B cell (primary cell): ENCODE measurements at regions not wholly inside any gene's neighbourhood (a gene's known extent, or its start where the extent isn't known, plus 50 kb on each side); places are given as distances from the start of the nearest gene placed in this dataset.

ENCODE experiments used
- ATAC-seq: fragments of 200-7000 bp; cut with Tn5 transposase; one replicate; pipeline ENCODE4 v1.10.0; 2021; ENCODE audit warnings: low read depth, mild to moderate bottlenecking, moderate number of reproducible peaks, moderate library complexity
- CTCF ChIA-PET: fragments of 350-600 bp; sonication (Branson Sonifier 250); formaldehyde crosslinking; loops from one replicate; lab custom pipeline; 2021; ENCODE audit warnings: antibody characterized with exemption, inconsistent platforms; lab: Charles Lee
- POLR2A ChIA-PET: fragments of 350-600 bp; sonication (Branson Sonifier 250); formaldehyde crosslinking; loops from one replicate; lab custom pipeline; 2021; ENCODE audit warnings: antibody characterized with exemption; lab: Charles Lee
- DNase-seq: peaks from one replicate; pipeline ENCODE4 v3.0.0; 2013
- H2AFZ ChIP-seq: 2 replicates; pipeline ENCODE4 v1.6.1; 2012; ENCODE audit warnings: mild to moderate bottlenecking, low read depth, low read length; ENCODE audit not compliant: insufficient read depth, poor library complexity, severe bottlenecking
- H3K27ac ChIP-seq, 2 donors: 1 replicate in 1 of 2; 2 replicates in 1 of 2; pipeline ENCODE4 v1.5.1; 2012 to 2013; ENCODE audit warnings: low read length in 2 of 2, mild to moderate bottlenecking in 2 of 2, moderate library complexity in 1 of 2
- H3K27me3 ChIP-seq, 4 experiments: fragments of 200-600 bp in 1 of 4; sonication (generic) in 1 of 4; replicated peaks in 1 of 4; 1 replicate in 2 of 4; 2 replicates in 2 of 4; pipeline versions ENCODE4 v1.6.1 to v1.7.0; 2013 to 2016; ENCODE audit warnings: low read length in 3 of 4, mild to moderate bottlenecking in 2 of 4, mixed read lengths in 1 of 4, moderate library complexity in 1 of 4; ENCODE audit not compliant: insufficient read depth in 4 of 4, control insufficient read depth in 3 of 4; ENCODE audit errors: control extremely low read depth in 1 of 4
- H3K36me3 ChIP-seq, 2 experiments: replicated peaks in 1 of 2; 1 replicate in 1 of 2; 2 replicates in 1 of 2; pipeline versions ENCODE4 v1.6.1 to v1.7.1; 2013; ENCODE audit warnings: low read length in 1 of 2; ENCODE audit not compliant: insufficient read depth in 2 of 2, control insufficient read depth in 1 of 2; ENCODE audit errors: control extremely low read depth in 1 of 2, extremely low read depth in 1 of 2
- H3K4me1 ChIP-seq, 2 donors: fragments of 200-600 bp in 1 of 2; sonication (generic) in 1 of 2; 1 replicate in 1 of 2; 2 replicates in 1 of 2; pipeline versions ENCODE4 v1.5.1 to v1.6.1; 2013 to 2017; ENCODE audit warnings: low read length in 2 of 2; ENCODE audit not compliant: control insufficient read depth in 2 of 2, insufficient read depth in 2 of 2
- H3K4me2 ChIP-seq: replicated peaks from 2 replicates; pipeline ENCODE3; 2012; ENCODE audit warnings: mild to moderate bottlenecking, low read depth, low read length; ENCODE audit not compliant: poor library complexity, severe bottlenecking
- H3K4me3 ChIP-seq, 5 experiments: fragments of 200-600 bp in 1 of 5; sonication (generic) in 1 of 5; 1 replicate in 3 of 5; 2 replicates in 2 of 5; pipeline versions ENCODE4 v1.5.1 to v1.7.0; 2011 to 2016; ENCODE audit warnings: low read length in 4 of 5, mild to moderate bottlenecking in 4 of 5, low read depth in 2 of 5, control low read depth in 1 of 5, moderate library complexity in 1 of 5; ENCODE audit not compliant: insufficient read depth in 1 of 5; ENCODE audit errors: control extremely low read depth in 1 of 5, extremely low read depth in 1 of 5
- H3K79me2 ChIP-seq: fragments of 200-600 bp; sonication (generic); one replicate; pipeline ENCODE4 v1.6.0; 2016; ENCODE audit warnings: low read length; ENCODE audit not compliant: control insufficient read depth, insufficient read depth
- H3K9ac ChIP-seq: fragments of 200-600 bp; sonication (generic); 2 replicates; pipeline ENCODE4 v1.6.1; 2017; ENCODE audit warnings: mild to moderate bottlenecking, low read length, moderate library complexity
- H3K9me3 ChIP-seq, 3 donors: one replicate each; pipeline versions ENCODE4 v1.6.1 to v1.7.1; 2013; ENCODE audit warnings: low read length in 2 of 3; ENCODE audit not compliant: control insufficient read depth in 2 of 3, insufficient read depth in 1 of 3; ENCODE audit errors: control extremely low read depth in 1 of 3
- H4K20me1 ChIP-seq: 2 replicates; pipeline ENCODE4 v1.6.0; 2012; ENCODE audit warnings: mild to moderate bottlenecking, low read length; ENCODE audit not compliant: insufficient read depth, control insufficient read depth, poor library complexity, severe bottlenecking
- H3K27ac Mint-ChIP-seq: one replicate; pipeline ENCODE4 v1.8.0; 2021; ENCODE audit warnings: mixed read lengths
- H3K27me3 Mint-ChIP-seq: one replicate; pipeline ENCODE4 v1.8.0; 2021; ENCODE audit warnings: mixed read lengths
- H3K4me1 Mint-ChIP-seq: one replicate; pipeline ENCODE4 v1.8.0; 2021; ENCODE audit warnings: mixed read lengths
- H3K4me3 Mint-ChIP-seq: one replicate; pipeline ENCODE4 v1.8.0; 2021; ENCODE audit warnings: mixed read lengths
- H3K9me3 Mint-ChIP-seq: one replicate; pipeline ENCODE4 v1.8.0; 2022; ENCODE audit warnings: mixed read lengths; ENCODE audit not compliant: insufficient read depth
- CTCF ChIP-seq: fragments of 200-600 bp; IDR thresholded peaks from one replicate; pipeline ENCODE4 v1.8.0; 2022; ENCODE audit warnings: antibody characterized with exemption, mild to moderate bottlenecking
- EZH2 ChIP-seq: IDR thresholded peaks from 2 replicates; pipeline ENCODE4 v1.6.1; 2012; ENCODE audit warnings: borderline replicate concordance, low read depth, mild to moderate bottlenecking, moderate library complexity, low read length; ENCODE audit not compliant: insufficient read depth, poor library complexity, severe bottlenecking
- WGBS: methylation state at CpG from one replicate; pipeline ENCODE4 v1.1.5; 2013; ENCODE audit warnings: missing lambda C conversion rate; ENCODE audit not compliant: insufficient coverage; 5-methylcytosine and 5-hydroxymethylcytosine counted together
- intact Hi-C: fragments of 100-400 bp; cut with micrococcal nuclease; formaldehyde crosslinking; loops from one replicate; pipeline ENCODE4 v1.10.0; 2022

- H3K27ac Mint-ChIP-seq: no peak overlapping the region
- CTCF ChIA-PET: no interaction called here
- TF ChIP-seq EZH2 (no peak), CTCF (no peak)
- peaks cover 5% of the 10 kb centered on the region for H3K27me3 Mint-ChIP-seq
- H3K27me3 ChIP-seq: peaks cover 0 to 2% (median 0%) of the 10 kb centered on the region in 4 experiments
- DNase-seq (no peak), ATAC-seq (no peak)
- no peak overlapping the region for H3K27ac ChIP-seq
- intact Hi-C loops: no loop called here
- H3K9me3 ChIP-seq: no peaks in the 10 kb centered on the region
- H3K36me3 ChIP-seq: no peaks in the 10 kb centered on the region
- H3K79me2 ChIP-seq: no peaks in the 10 kb centered on the region
- POLR2A ChIA-PET: no interaction called here
- no peaks in the 10 kb centered on the region for H3K4me1 ChIP-seq
- H3K9ac ChIP-seq: no peak overlapping the region
- no peak overlapping the region for H2AFZ ChIP-seq
- H3K4me2 ChIP-seq: no peak overlapping the region
- no peak overlapping the region for H3K4me3 ChIP-seq
- H4K20me1 ChIP-seq: no peaks in the 10 kb centered on the region
- no peak overlapping the region for H3K4me3 Mint-ChIP-seq
- no peaks in the 10 kb centered on the region for H3K9me3 Mint-ChIP-seq
- 97% methylated on average over 7 of the region's 9 CpGs for WGBS
- no peaks in the 10 kb centered on the region for H3K4me1 Mint-ChIP-seq
Observed at GRCh38 chr2:7286120-7286519, 368.9 kb downstream of the RNF144A start.

DNA sequence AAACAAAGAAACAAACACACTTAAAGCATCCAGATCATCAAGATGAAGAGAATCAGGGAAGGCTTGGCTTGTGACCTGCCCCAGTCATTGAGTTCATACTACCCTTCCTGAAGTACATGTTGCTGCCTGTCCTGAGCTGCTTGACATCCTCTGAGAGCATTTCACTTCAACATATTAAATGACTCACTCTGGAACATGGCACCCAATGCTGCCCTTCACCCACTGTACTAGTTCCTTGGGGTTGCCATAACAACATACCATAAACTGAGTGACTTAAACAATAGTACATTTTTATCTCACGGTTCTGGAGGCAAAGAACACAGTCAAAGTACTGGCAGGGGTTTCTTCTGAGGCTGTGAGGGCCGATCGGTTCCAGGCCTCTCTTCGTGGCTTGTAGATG is 371.3 kb downstream of the RNF144A start:
- TF ChIP-seq CTCF (no peak), EZH2 (no peak)
- no peak overlapping the region for H3K27ac Mint-ChIP-seq
- no peaks in the 10 kb centered on the region for H3K27me3 Mint-ChIP-seq
- 81% methylated on average over 4 of the region's 4 CpGs for WGBS
- DNase-seq: no peak
- ChIA-PET POLR2A (no interaction called here), CTCF (no interaction called here)
- Histone ChIP-seq H3K27me3 (peaks cover 0 to 2% (median 0%) of the 10 kb centered on the region in 4 experiments), H3K4me1 (no peaks in the 10 kb centered on the region), H2AFZ (no peak overlapping the region), H3K4me2 (no peak overlapping the region), H4K20me1 (no peaks in the 10 kb centered on the region), H3K4me3 (no peak overlapping the region), H3K9me3 (no peaks in the 10 kb centered on the region), H3K27ac (no peak overlapping the region), H3K9ac (no peak overlapping the region), H3K79me2 (no peaks in the 10 kb centered on the region), H3K36me3 (no peaks in the 10 kb centered on the region)
- no peaks in the 10 kb centered on the region for H3K9me3 Mint-ChIP-seq
- no peak for ATAC-seq
- no peaks in the 10 kb centered on the region for H3K4me1 Mint-ChIP-seq
- no peak overlapping the region for H3K4me3 Mint-ChIP-seq
- intact Hi-C loops: no loop called here
